Rectal smooth muscle tissue (tissue), 1 donor: ENCODE measurements at regions not wholly inside any gene's neighbourhood (a gene's known extent, or its start where the extent isn't known, plus 50 kb on each side); places are given as distances from the start of the nearest gene placed in this dataset.

Source experiments
- H3K27ac ChIP-seq: one replicate; pipeline ENCODE4 v1.7.0; 2013; ENCODE audit warnings: low read depth, low read length, inconsistent platforms
- H3K27me3 ChIP-seq: one replicate; pipeline ENCODE4 v1.7.0; 2013; ENCODE audit warnings: low read length; ENCODE audit not compliant: control insufficient read depth, insufficient read depth
- H3K36me3 ChIP-seq: one replicate; pipeline ENCODE4 v1.7.0; 2013; ENCODE audit warnings: low read length; ENCODE audit not compliant: control insufficient read depth, insufficient read depth
- H3K4me1 ChIP-seq: one replicate; pipeline ENCODE4 v1.7.0; 2013; ENCODE audit warnings: low read length; ENCODE audit not compliant: control insufficient read depth, insufficient read depth
- H3K4me3 ChIP-seq: one replicate; pipeline ENCODE4 v1.7.0; 2013; ENCODE audit warnings: low read length
- H3K9ac ChIP-seq: one replicate; pipeline ENCODE4 v1.7.0; 2013; ENCODE audit warnings: low read length

- Histone ChIP-seq H3K4me3 (no peak overlapping the region), H3K36me3 (no peaks in the 10 kb centered on the region), H3K4me1 (no peaks in the 10 kb centered on the region), H3K27ac (no peak overlapping the region), H3K9ac (no peak overlapping the region), H3K27me3 (no peaks in the 10 kb centered on the region)
These were observed 917.0 kb upstream of the GHITM start for GRCh38 chr10:83222300-83222699.

GRCh38 chr10:83222832-83223742, 916.2 kb upstream of the GHITM start:
- H3K9ac ChIP-seq = no peak overlapping the region
- no peaks in the 10 kb centered on the region for H3K4me1 ChIP-seq
- no peaks in the 10 kb centered on the region for H3K36me3 ChIP-seq
- H3K4me3 ChIP-seq = no peak overlapping the region
- H3K27me3 ChIP-seq = no peaks in the 10 kb centered on the region
- H3K27ac ChIP-seq = no peak overlapping the region

- Histone ChIP-seq H3K36me3 (no peaks in the 10 kb centered on the region), H3K4me3 (no peak overlapping the region), H3K9ac (no peak overlapping the region), H3K27me3 (no peaks in the 10 kb centered on the region), H3K4me1 (no peaks in the 10 kb centered on the region), H3K27ac (no peak overlapping the region)
These were observed 913.5 kb upstream of the GHITM start for GRCh38 chr10:83225781-83226180.

- no peak overlapping the region for H3K27ac ChIP-seq
- H3K4me3 ChIP-seq = no peak overlapping the region
- H3K27me3 ChIP-seq = no peaks in the 10 kb centered on the region
- no peaks in the 10 kb centered on the region for H3K36me3 ChIP-seq
- no peak overlapping the region for H3K9ac ChIP-seq
- no peaks in the 10 kb centered on the region for H3K4me1 ChIP-seq
These were observed 909.3 kb upstream of the GHITM start for GRCh38 chr10:83229991-83230390.

- H3K4me3 ChIP-seq = no peak overlapping the region
- no peaks in the 10 kb centered on the region for H3K36me3 ChIP-seq
- no peak overlapping the region for H3K9ac ChIP-seq
- no peak overlapping the region for H3K27ac ChIP-seq
- no peaks in the 10 kb centered on the region for H3K27me3 ChIP-seq
- no peaks in the 10 kb centered on the region for H3K4me1 ChIP-seq
These were observed 905.6 kb upstream of the GHITM start for GRCh38 chr10:83233691-83234090.

- Histone ChIP-seq H3K36me3 (no peaks in the 10 kb centered on the region), H3K27me3 (no peaks in the 10 kb centered on the region), H3K27ac (no peak overlapping the region), H3K4me1 (no peaks in the 10 kb centered on the region), H3K4me3 (no peak overlapping the region), H3K9ac (no peak overlapping the region)
These were observed 891.1 kb upstream of the GHITM start for GRCh38 chr10:83248106-83248631.

- no peaks in the 10 kb centered on the region for H3K27me3 ChIP-seq
- no peak overlapping the region for H3K27ac ChIP-seq
- H3K9ac ChIP-seq = no peak overlapping the region
- no peak overlapping the region for H3K4me3 ChIP-seq
- H3K36me3 ChIP-seq = no peaks in the 10 kb centered on the region
- H3K4me1 ChIP-seq = no peaks in the 10 kb centered on the region
These were observed 888.9 kb upstream of the GHITM start for GRCh38 chr10:83250396-83250795.

GRCh38 chr10:83252169-83252568, 887.1 kb upstream of the GHITM start:
- no peaks in the 10 kb centered on the region for H3K4me1 ChIP-seq
- H3K27me3 ChIP-seq = no peaks in the 10 kb centered on the region
- no peak overlapping the region for H3K4me3 ChIP-seq
- no peak overlapping the region for H3K9ac ChIP-seq
- H3K27ac ChIP-seq = no peak overlapping the region
- no peaks in the 10 kb centered on the region for H3K36me3 ChIP-seq

- Histone ChIP-seq H3K27ac (no peak overlapping the region), H3K4me3 (no peak overlapping the region)
These were observed 886.7 kb upstream of the GHITM start for GRCh38 chr10:83252596-83252995.

GRCh38 chr10:83253011-83253671, 886.2 kb upstream of the GHITM start:
- H3K4me3 ChIP-seq = no peak overlapping the region
- no peaks in the 10 kb centered on the region for H3K4me1 ChIP-seq
- no peak overlapping the region for H3K27ac ChIP-seq
- H3K36me3 ChIP-seq = no peaks in the 10 kb centered on the region
- H3K27me3 ChIP-seq = no peaks in the 10 kb centered on the region
- H3K9ac ChIP-seq = no peak overlapping the region

More at GRCh38 chr10:83252596-83252995, 886.7 kb upstream of the GHITM start:
- Histone ChIP-seq H3K27me3 (no peaks in the 10 kb centered on the region), H3K36me3 (no peaks in the 10 kb centered on the region), H3K4me1 (no peaks in the 10 kb centered on the region), H3K9ac (no peak overlapping the region)

- H3K27me3 ChIP-seq = no peaks in the 10 kb centered on the region
- no peak overlapping the region for H3K27ac ChIP-seq
- H3K4me1 ChIP-seq = no peaks in the 10 kb centered on the region
- no peak overlapping the region for H3K9ac ChIP-seq
- no peak overlapping the region for H3K4me3 ChIP-seq
- H3K36me3 ChIP-seq = no peaks in the 10 kb centered on the region
These were observed 884.6 kb upstream of the GHITM start for GRCh38 chr10:83254698-83255097.

GRCh38 chr10:83262434-83262833, 876.9 kb upstream of the GHITM start:
- H3K4me1 ChIP-seq = no peaks in the 10 kb centered on the region
- H3K36me3 ChIP-seq = no peaks in the 10 kb centered on the region

More at GRCh38 chr10:83262434-83262833, 876.9 kb upstream of the GHITM start:
- H3K4me3 ChIP-seq = no peak overlapping the region
- no peak overlapping the region for H3K27ac ChIP-seq
- no peaks in the 10 kb centered on the region for H3K27me3 ChIP-seq
- no peak overlapping the region for H3K9ac ChIP-seq
